ENCODE measurements at regions not wholly inside any gene's neighbourhood (a gene's known extent, or its start where the extent isn't known, plus 50 kb on each side); places are given as distances from the start of the nearest gene placed in this dataset.

DNA sequence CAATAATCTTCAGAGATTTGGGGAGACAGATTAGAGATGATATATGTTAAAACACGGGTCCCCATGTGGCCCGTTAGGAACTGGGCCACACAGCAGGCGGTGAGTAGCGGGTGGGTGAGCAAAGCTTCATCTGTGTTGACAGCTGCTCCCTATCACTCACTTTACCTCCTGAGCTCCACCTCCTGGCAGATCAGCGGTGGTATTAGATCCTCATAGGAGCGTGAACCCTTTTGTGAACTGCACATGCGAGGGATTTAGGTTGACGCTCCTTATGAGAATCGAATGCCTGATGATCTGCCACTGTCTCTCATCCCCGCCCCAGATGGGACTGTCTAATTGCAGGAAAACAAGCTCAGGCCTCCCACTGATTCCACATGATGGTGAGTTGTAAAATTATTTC is 560.4 kb upstream of the AMELY start:
- Histone ChIP-seq H3K27me3 (no peaks in the 10 kb centered on the region), H3K4me3 (no peak overlapping the region), H3K9me3 (no peaks in the 10 kb centered on the region), H3K27ac (no peak overlapping the region), H3K4me1 (no peaks in the 10 kb centered on the region), H3K36me3 (no peaks in the 10 kb centered on the region)
- intact Hi-C loops (cut with DNase I; ENCODE audit: low total_unique reads) = no loop called here
- TF ChIP-seq, protein P1, sequence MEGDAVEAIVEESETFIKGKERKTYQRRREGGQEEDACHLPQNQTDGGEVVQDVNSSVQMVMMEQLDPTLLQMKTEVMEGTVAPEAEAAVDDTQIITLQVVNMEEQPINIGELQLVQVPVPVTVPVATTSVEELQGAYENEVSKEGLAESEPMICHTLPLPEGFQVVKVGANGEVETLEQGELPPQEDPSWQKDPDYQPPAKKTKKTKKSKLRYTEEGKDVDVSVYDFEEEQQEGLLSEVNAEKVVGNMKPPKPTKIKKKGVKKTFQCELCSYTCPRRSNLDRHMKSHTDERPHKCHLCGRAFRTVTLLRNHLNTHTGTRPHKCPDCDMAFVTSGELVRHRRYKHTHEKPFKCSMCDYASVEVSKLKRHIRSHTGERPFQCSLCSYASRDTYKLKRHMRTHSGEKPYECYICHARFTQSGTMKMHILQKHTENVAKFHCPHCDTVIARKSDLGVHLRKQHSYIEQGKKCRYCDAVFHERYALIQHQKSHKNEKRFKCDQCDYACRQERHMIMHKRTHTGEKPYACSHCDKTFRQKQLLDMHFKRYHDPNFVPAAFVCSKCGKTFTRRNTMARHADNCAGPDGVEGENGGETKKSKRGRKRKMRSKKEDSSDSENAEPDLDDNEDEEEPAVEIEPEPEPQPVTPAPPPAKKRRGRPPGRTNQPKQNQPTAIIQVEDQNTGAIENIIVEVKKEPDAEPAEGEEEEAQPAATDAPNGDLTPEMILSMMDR (IDR thresholded peaks at IDR 0.05) = no peak
- TF ChIP-seq POLR2AphosphoS5 (IDR thresholded peaks at IDR 0.05) (no peak), POLR2A (IDR thresholded peaks at IDR 0.05) (no peak)
- no peak for DNase-seq (ENCODE audit: low spot score in 2 of 2)

DNA sequence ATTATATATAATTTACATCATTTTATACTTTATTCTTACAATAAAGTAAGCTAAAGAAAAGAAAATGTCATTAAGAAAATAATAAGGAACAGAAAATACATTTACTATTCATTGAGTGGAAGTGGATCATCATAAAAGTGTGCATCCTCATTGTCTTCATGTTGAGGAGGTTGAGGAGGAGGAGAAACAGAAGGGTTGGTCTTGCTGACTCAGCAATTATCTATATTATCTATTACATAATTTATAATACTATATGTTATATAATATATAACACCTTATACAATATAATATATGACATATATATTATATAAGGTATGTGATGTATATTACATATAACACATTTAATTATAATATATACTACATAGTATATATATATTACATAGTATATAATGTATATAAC is 558.5 kb upstream of the AMELY start:
- intact Hi-C loops (cut with DNase I; ENCODE audit: low total_unique reads) = no loop called here
- TF ChIP-seq POLR2AphosphoS5 (IDR thresholded peaks at IDR 0.05) (no peak), POLR2A (IDR thresholded peaks at IDR 0.05) (no peak)
- TF ChIP-seq, protein P1 (IDR thresholded peaks at IDR 0.05) = no peak
- Histone ChIP-seq H3K4me3 (no peak overlapping the region), H3K27ac (no peak overlapping the region), H3K27me3 (no peaks in the 10 kb centered on the region), H3K4me1 (no peaks in the 10 kb centered on the region), H3K9me3 (no peaks in the 10 kb centered on the region), H3K36me3 (no peaks in the 10 kb centered on the region)
- no peak for DNase-seq (ENCODE audit: low spot score in 2 of 2)

DNA sequence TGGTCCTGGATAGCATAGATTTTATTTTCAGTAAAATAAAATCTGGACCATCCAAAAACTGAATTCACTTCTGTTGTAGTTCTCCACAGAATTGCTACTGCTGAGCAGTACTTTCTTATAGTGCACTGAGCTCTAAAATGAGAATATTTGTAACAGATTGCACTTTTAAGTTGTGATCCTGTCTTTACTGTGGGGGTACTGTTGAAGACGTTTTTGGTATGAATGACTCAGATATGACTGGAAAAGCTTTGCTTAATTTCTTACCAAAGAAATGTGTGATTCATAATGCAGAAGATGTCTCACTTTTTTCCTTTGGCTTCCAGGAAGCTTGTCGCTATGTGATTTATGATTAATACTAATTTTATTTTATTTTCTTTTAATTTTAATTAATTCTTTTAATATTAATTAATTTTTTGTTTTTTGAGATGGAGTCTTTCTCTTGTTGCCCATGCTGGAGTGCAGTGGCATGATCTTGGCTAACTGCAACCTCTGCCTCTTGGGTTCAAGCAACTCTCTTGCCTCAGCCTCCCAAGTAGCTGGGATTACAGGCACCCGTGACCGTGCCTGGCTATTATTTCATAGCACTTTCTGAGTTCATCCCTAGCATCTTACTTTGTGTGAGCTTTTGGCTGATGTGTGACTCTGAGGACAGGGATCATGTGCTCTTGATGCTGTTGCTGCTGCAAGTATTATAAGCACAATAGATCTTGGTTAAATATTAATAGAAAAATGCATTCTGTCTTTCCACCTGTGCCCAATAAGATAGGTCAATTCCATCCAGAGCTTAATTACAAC is 557.6 kb upstream of the AMELY start:
- intact Hi-C loops (cut with DNase I; ENCODE audit: low total_unique reads) = no loop called here
- no peak overlapping the region for H3K4me3 ChIP-seq
- H3K4me1 ChIP-seq = no peaks in the 10 kb centered on the region
- H3K27me3 ChIP-seq = no peaks in the 10 kb centered on the region
- no peak for TF ChIP-seq POLR2AphosphoS5 (IDR thresholded peaks at IDR 0.05)
- TF ChIP-seq POLR2A (IDR thresholded peaks at IDR 0.05) = no peak
- TF ChIP-seq, protein P1 (IDR thresholded peaks at IDR 0.05) = no peak
- no peak overlapping the region for H3K27ac ChIP-seq
- H3K36me3 ChIP-seq = no peaks in the 10 kb centered on the region
- no peaks in the 10 kb centered on the region for H3K9me3 ChIP-seq
- no peak for DNase-seq (ENCODE audit: low spot score in 2 of 2)

DNA sequence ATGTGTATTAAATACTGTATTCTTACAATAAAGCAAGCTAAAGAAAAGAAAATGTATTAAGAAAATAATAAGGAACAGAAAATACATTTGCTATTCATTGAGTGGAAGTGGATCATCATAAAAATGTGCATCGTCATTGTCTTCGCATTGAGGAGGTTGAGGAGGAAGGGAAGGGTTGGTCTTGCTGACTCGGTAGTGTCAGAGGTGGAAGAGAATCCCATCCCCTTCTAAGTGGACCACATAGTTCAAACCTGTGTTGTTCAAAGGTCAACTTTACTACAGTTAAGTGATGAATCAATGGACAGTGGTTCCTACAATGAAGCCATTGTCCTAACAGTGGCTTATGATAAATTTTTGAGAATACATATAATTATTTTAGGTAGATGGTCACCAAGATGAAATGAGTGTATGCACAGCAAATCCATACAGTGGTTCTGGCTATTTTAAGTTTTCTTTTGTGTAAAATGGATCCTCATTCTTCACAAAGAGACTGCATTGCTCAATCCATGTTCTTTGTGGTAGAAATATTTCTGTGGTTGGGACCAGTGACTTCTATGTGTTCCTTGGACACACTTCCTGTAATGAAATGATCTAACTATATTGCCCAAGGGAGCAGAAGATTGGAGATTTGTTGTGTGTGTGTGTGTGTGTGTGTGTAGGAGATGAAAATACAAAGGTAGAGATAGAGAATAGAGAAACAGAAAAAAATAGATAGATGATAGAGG is 556.4 kb upstream of the AMELY start:
- H3K4me3 ChIP-seq = no peak overlapping the region
- no peaks in the 10 kb centered on the region for H3K36me3 ChIP-seq
- no peak overlapping the region for H3K27ac ChIP-seq
- no peaks in the 10 kb centered on the region for H3K9me3 ChIP-seq
- H3K4me1 ChIP-seq = no peaks in the 10 kb centered on the region
- DNase-seq (ENCODE audit: low spot score in 2 of 2) = no peak
- no peak for TF ChIP-seq POLR2A (IDR thresholded peaks at IDR 0.05)
- TF ChIP-seq POLR2AphosphoS5 (IDR thresholded peaks at IDR 0.05) = no peak
- TF ChIP-seq, protein P1 (IDR thresholded peaks at IDR 0.05) = no peak
- no peaks in the 10 kb centered on the region for H3K27me3 ChIP-seq
- intact Hi-C loops (cut with DNase I; ENCODE audit: low total_unique reads) = no loop called here

DNA sequence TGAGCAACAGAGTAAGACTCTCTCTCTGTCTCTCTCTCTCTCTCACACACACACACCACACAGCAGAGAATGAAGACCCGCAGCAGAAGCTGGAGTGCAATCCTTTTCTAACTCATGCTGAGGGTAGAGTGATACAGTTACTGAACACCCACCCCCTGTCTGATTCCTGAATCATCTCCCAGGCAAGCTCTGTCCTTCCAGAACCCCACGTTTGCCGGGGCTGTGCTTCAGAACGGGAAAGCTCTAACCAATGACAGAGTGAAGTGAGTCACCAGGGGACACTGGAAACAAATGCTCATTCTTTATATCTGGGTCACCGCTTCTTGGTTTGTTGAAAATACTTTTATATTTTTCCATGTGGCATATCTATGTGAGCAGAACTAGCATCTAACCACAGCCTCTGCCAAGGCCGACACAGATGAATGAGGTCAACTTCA is 553.7 kb upstream of the AMELY start:
- Histone ChIP-seq H3K4me3 (no peak overlapping the region), H3K4me1 (no peaks in the 10 kb centered on the region), H3K36me3 (no peaks in the 10 kb centered on the region), H3K9me3 (no peaks in the 10 kb centered on the region), H3K27me3 (no peaks in the 10 kb centered on the region), H3K27ac (no peak overlapping the region)
- intact Hi-C loops (cut with DNase I; ENCODE audit: low total_unique reads) = no loop called here
- no peak for TF ChIP-seq POLR2AphosphoS5 (IDR thresholded peaks at IDR 0.05)
- TF ChIP-seq, protein P1 (IDR thresholded peaks at IDR 0.05) = no peak
- no peak for TF ChIP-seq POLR2A (IDR thresholded peaks at IDR 0.05)
- DNase-seq (ENCODE audit: low spot score in 2 of 2) = no peak

All from breast epithelium (tissue), 4 donors.